ENCODE measurements at regions not wholly inside any gene's neighbourhood (a gene's known extent, or its start where the extent isn't known, plus 50 kb on each side); places are given as distances from the start of the nearest gene placed in this dataset.

- TF ChIP-seq CTCF (IDR thresholded peaks at IDR 0.05) (no peak), SIN3A (IDR thresholded peaks at IDR 0.05; ENCODE audit: borderline replicate concordance, insufficient read depth, low read depth, low read length) (no peak), POLR2AphosphoS5 (IDR thresholded peaks at IDR 0.05; ENCODE audit: low read depth, low read length) (no peak)
- TF ChIP-seq, protein P1, sequence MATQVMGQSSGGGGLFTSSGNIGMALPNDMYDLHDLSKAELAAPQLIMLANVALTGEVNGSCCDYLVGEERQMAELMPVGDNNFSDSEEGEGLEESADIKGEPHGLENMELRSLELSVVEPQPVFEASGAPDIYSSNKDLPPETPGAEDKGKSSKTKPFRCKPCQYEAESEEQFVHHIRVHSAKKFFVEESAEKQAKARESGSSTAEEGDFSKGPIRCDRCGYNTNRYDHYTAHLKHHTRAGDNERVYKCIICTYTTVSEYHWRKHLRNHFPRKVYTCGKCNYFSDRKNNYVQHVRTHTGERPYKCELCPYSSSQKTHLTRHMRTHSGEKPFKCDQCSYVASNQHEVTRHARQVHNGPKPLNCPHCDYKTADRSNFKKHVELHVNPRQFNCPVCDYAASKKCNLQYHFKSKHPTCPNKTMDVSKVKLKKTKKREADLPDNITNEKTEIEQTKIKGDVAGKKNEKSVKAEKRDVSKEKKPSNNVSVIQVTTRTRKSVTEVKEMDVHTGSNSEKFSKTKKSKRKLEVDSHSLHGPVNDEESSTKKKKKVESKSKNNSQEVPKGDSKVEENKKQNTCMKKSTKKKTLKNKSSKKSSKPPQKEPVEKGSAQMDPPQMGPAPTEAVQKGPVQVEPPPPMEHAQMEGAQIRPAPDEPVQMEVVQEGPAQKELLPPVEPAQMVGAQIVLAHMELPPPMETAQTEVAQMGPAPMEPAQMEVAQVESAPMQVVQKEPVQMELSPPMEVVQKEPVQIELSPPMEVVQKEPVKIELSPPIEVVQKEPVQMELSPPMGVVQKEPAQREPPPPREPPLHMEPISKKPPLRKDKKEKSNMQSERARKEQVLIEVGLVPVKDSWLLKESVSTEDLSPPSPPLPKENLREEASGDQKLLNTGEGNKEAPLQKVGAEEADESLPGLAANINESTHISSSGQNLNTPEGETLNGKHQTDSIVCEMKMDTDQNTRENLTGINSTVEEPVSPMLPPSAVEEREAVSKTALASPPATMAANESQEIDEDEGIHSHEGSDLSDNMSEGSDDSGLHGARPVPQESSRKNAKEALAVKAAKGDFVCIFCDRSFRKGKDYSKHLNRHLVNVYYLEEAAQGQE (IDR thresholded peaks at IDR 0.05; ENCODE audit: insufficient read depth in 1 of 2, low read depth in 2 of 2, low read length in 1 of 2): no peak
These were observed 172.4 kb downstream of the SYK start for GRCh38 chr9:90974016-90974415.
